BE2C (cell line): ENCODE measurements at regions not wholly inside any gene's neighbourhood (a gene's known extent, or its start where the extent isn't known, plus 50 kb on each side); places are given as distances from the start of the nearest gene placed in this dataset.

Source experiments
- DNase-seq: peaks from one replicate; pipeline ENCODE4 v3.0.0-alpha.2; 2020
- H3K27me3 ChIP-seq: fragments of 250-450 bp; sonication (Bioruptor Pico); 2 replicates; pipeline ENCODE4 v1.5.1; 2020; ENCODE audit warnings: mild to moderate bottlenecking
- H3K36me3 ChIP-seq: fragments of 250-450 bp; sonication (Bioruptor Pico); 2 replicates; pipeline ENCODE4 v1.5.1; 2020; ENCODE audit warnings: mild to moderate bottlenecking
- H3K4me1 ChIP-seq: fragments of 250-450 bp; sonication (Bioruptor Pico); 2 replicates; pipeline ENCODE4 v1.5.1; 2020
- H3K4me3 ChIP-seq: 2 replicates; pipeline ENCODE4 v1.5.1; 2011; ENCODE audit warnings: low read depth, low read length
- H3K9me3 ChIP-seq: fragments of 250-450 bp; sonication (Bioruptor Pico); 2 replicates; pipeline ENCODE4 v1.5.1; 2020
- TF ChIP-seq, protein P1 (sequence below): IDR thresholded peaks from 2 replicates; pipeline ENCODE4 v1.5.1; 2012; ENCODE audit warnings: mild to moderate bottlenecking, low read depth, low read length

DNA sequence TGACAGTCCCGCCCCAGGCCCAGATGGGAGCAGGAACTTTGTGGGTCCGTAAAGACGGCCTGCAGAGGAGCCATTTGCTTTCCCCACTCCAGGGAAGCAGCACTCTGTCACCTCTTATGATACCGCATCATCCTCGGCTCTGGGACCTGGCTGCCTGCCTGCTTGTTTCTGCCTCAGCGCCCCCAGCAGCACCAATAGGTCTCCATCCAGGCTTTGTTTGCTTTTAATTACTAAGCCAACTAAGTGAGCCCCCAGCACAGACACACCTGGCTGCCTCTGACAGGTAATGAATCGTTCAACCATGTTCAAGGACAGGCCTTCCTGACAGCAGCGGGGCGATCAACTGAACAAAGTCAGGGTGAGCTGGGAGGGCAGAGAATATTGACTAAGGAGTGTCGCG, 141.4 kb downstream of the C5orf15 start:
- H3K4me1 ChIP-seq: peaks cover 17% of the 10 kb centered on the region

DNA sequence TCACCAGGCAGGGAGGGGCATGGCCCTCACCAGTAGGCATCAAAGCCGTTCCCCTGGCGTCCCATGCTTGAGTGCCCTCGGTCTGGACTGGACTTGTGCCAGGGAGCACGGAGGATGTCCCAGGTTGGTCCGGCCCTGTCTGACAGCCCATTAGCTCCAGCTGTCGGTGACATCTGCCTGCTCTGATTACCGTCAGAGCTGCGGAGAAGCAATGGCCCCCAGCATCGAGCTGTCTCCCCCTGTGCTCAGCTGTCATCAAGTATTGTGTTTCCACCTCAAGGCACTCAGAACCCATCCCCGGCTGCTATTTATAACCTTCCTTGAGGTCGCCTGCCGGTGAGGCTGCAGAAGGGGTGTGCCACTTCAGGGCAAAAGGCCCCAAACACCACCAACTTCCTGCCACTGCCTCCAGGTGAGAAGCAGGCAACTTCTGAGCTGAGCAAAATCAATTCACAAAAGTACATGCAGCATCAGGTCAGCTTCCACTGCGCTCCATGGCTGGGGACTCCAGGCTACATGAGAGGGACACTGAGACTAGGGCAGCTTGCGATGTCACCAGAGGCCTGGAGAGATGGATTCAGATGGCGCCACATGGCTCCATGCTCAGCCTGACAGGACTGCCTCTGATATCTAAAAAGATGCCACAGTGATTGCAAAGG, 142.7 kb downstream of the C5orf15 start:
- DNase-seq: peak; percentile 89
- no peaks in the 10 kb centered on the region for H3K36me3 ChIP-seq
- TF ChIP-seq, protein P1, sequence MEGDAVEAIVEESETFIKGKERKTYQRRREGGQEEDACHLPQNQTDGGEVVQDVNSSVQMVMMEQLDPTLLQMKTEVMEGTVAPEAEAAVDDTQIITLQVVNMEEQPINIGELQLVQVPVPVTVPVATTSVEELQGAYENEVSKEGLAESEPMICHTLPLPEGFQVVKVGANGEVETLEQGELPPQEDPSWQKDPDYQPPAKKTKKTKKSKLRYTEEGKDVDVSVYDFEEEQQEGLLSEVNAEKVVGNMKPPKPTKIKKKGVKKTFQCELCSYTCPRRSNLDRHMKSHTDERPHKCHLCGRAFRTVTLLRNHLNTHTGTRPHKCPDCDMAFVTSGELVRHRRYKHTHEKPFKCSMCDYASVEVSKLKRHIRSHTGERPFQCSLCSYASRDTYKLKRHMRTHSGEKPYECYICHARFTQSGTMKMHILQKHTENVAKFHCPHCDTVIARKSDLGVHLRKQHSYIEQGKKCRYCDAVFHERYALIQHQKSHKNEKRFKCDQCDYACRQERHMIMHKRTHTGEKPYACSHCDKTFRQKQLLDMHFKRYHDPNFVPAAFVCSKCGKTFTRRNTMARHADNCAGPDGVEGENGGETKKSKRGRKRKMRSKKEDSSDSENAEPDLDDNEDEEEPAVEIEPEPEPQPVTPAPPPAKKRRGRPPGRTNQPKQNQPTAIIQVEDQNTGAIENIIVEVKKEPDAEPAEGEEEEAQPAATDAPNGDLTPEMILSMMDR: no peak
- no peaks in the 10 kb centered on the region for H3K9me3 ChIP-seq
- H3K4me3 ChIP-seq: no peak overlapping the region
- no peaks in the 10 kb centered on the region for H3K27me3 ChIP-seq
- H3K4me1 ChIP-seq: peaks cover 12% of the 10 kb centered on the region

More for the DNA sequence above, 141.4 kb downstream of the C5orf15 start:
- H3K27me3 ChIP-seq: no peaks in the 10 kb centered on the region
- no peak overlapping the region for H3K4me3 ChIP-seq
- no peaks in the 10 kb centered on the region for H3K36me3 ChIP-seq
- TF ChIP-seq, protein P1: no peak
- peak; percentile 54 for DNase-seq
- H3K9me3 ChIP-seq: no peaks in the 10 kb centered on the region

DNA sequence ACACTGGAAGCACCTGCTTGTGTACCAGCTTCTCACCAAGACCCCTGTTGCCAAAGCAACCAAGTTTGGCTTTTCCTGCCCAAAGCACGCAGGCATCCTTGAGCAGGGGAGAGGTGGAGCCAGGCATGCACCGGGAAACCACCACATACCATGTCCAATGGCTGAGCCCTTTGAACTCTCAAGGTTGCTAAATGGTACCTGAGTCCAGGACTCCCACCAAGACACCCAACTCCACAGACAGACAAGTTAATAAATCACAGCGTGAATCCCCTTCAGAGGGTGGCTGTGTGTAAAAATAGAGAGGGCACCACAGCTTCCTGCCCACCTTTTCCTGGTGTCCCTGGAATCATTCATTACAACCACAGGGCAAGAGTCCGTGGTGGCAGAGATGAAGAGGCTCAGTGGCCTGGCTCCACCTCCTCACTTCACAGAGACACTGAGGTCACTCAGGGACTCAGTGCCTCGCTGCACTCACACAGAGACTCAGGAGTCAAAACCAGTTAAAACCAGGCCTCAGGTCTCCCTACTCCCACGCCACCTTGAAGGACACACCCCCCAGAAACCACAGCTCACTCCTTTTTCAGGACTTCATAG, 143.7 kb downstream of the C5orf15 start:
- Histone ChIP-seq H3K9me3 (no peaks in the 10 kb centered on the region), H3K36me3 (no peaks in the 10 kb centered on the region), H3K4me3 (no peak overlapping the region), H3K4me1 (peaks cover 12% of the 10 kb centered on the region), H3K27me3 (no peaks in the 10 kb centered on the region)
- no peak for DNase-seq
- TF ChIP-seq, protein P1: no peak

DNA sequence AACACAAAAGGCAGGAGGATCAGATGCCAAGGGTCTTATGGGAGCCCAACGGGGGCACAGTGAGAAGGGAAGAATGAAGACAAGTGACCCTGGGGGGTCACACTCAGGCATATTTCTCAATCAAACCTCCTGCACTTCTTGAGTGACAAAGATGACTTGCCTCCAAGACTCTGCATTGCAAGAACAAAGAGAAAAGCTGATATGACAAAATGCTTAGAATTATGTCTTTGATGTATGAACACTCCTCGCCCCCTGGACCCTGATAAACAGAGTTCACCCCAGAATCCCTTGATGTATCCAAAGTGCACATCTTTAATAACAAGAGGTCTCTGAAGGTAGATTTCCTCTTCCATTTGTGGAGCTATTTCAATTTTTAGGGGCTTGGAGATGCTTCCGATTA, 146.5 kb downstream of the C5orf15 start:
- H3K27me3 ChIP-seq: no peaks in the 10 kb centered on the region
- H3K4me3 ChIP-seq: no peak overlapping the region
- H3K4me1 ChIP-seq: peaks cover 12% of the 10 kb centered on the region
- DNase-seq: no peak
- no peaks in the 10 kb centered on the region for H3K36me3 ChIP-seq
- no peaks in the 10 kb centered on the region for H3K9me3 ChIP-seq
- TF ChIP-seq, protein P1: no peak

DNA sequence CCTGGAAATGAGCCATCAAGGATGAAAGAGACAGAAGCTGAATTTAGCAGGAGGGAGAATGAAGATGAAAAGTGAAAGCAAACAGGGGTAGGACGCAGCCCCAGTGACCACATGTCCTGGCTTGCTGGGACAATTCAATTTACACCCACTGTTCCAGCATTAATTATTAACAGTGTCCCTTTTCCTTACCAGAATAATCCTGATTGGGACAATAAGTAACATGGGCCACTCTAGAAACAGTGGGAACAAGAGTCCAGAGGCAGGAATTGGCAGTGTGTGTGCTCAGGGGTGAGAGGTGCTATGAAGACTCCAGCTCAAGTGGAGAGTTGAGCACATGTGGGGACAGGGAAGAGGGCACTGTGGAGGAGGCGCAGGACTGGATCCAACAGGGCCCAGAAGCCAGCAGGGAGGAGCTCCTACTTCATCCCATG, 147.1 kb downstream of the C5orf15 start:
- no peak for DNase-seq
- Histone ChIP-seq H3K9me3 (no peaks in the 10 kb centered on the region), H3K4me1 (peaks cover 12% of the 10 kb centered on the region), H3K4me3 (no peak overlapping the region), H3K36me3 (no peaks in the 10 kb centered on the region), H3K27me3 (no peaks in the 10 kb centered on the region)
- TF ChIP-seq, protein P1: no peak

DNA sequence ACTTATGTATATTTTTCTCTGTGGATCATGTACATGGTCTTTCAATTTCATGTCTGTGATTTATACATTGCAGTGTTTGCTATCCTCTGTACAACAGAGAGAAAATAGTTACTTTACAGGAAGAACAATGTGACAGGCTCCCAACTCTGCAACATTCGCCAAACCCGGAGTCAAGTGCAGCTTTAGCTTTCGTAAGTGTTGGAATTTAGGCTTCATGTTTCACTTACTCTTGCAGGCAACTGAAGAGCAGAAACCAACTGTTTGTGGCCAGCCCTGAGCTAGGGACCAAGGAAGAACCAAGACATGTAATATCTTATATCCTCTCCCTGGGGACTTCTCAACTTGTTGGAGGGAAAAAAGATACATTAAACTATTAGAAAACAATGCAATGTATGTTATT, 147.9 kb downstream of the C5orf15 start:
- DNase-seq: no peak
- TF ChIP-seq, protein P1: no peak
- Histone ChIP-seq H3K4me3 (no peak overlapping the region), H3K27me3 (no peaks in the 10 kb centered on the region), H3K36me3 (no peaks in the 10 kb centered on the region), H3K9me3 (no peaks in the 10 kb centered on the region), H3K4me1 (peaks cover 7% of the 10 kb centered on the region)
